NCI-H2107 treated with DMSO at 0.1 percent for 48 hours (cell line): ENCODE measurements at regions not wholly inside any gene's neighbourhood (a gene's known extent, or its start where the extent isn't known, plus 50 kb on each side); places are given as distances from the start of the nearest gene placed in this dataset.
A peak's percentile ranks its signal among the peaks of the same experiment; 100 is the strongest.
"Not testable (repeated sequence)": the region's sequence is repeated elsewhere in the genome, so short reads cannot be mapped to it uniquely, and the experiment has no call there.

ENCODE experiments used
- DNase-seq: peaks from one replicate; lab custom pipeline; 2025; ENCODE audit not compliant: unreplicated experiment; lab: John Stamatoyannopoulos, UW

DNA sequence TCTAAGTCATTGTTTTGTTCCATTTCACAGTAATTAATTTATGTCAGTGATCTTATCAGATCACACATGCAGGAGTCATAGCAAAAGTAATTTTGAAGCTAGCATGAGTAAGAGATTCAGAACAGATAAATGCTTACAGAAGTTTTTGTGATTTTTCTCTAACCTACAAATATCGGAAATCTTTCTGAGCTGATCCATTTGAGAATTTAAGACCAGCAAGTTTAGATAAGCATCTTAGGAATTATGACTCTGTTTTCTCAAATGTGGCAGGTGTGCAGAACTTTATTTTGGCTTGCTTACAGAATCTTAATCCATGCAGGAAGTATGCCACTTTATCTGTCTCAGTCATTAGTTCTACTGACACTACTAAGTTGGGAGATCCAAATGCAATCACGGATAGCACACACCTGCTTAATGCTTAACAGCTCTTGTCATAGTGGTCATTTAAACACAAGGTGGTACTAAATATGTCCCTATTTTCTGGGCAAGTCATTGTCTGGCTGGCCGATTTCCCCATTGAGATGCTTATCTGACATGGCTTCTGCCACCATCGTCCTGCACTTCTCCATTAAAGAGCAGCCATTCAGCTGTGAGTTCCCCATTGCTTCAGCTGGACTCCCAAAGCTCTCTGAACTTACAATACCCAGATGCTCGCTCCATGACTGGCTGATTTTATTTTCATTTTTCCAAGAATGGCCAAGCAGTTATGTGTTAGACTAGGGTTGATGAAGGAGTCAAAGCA, 305.4 kb upstream of the NUDT12 start:
- DNase-seq = no peak

DNA sequence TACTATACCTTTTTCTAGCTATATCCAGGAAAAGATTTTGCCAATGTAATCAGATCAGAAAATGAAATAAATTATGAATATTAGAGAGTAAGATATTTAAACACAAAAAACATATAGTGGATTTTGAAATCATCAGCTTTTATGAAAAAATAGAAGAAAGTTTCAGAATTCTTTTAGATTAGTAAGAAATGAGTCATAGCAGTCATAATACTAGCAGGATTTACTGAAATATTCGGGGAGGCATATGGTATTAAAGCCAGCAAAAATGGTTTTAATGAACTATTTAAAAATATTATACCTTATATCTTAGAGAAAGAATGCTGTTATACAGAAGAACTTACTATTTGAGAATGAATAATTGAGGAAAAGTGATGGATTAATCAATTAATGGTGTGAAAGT, 303.6 kb upstream of the NUDT12 start:
- no peak for DNase-seq

GRCh38 chr5:103862398-103862797, 299.8 kb upstream of the NUDT12 start:
- DNase-seq = no peak

- DNase-seq = no peak
These were observed 297.7 kb upstream of the NUDT12 start for GRCh38 chr5:103860327-103860726.

DNA sequence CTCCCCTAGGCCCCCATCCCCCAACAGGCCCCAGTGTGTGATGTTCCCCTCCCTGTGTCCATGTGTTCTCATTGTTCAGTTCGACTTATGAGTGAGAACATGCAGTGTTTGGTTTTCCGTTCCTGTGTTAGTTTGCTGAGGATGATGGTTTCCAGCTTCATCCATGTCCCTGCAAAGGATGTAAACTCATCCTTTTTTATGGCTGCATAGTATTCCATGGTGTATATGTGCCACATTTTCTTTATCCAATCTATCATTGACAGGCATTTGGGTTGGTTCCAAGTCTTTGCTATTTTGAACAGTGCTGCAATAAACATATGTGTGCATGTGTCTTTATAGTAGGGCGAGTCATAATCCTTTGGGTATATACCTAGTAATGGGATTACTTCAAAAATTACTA, 295.8 kb upstream of the NUDT12 start:
- not testable (repeated sequence) for DNase-seq

DNA sequence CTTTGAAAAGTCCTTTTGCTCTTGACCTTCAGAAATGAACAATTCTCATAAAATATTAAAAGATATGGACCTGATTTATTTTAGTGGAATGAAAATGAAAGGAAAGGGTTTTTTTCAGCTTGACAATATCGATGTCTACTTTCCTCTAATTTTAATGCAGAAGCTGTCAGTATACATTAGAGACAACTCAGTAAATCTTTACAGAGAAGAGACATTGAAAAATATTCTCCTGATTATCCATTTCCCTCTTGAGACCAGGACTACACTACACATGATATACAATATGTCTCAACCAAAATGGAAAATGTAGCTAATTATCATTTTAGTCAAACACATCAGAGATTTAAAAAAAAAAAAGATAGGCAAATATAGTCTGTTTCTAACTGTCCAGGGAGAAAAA, 288.5 kb upstream of the NUDT12 start:
- no peak for DNase-seq

GRCh38 chr5:103849934-103850333, 287.3 kb upstream of the NUDT12 start:
- DNase-seq = no peak

DNA sequence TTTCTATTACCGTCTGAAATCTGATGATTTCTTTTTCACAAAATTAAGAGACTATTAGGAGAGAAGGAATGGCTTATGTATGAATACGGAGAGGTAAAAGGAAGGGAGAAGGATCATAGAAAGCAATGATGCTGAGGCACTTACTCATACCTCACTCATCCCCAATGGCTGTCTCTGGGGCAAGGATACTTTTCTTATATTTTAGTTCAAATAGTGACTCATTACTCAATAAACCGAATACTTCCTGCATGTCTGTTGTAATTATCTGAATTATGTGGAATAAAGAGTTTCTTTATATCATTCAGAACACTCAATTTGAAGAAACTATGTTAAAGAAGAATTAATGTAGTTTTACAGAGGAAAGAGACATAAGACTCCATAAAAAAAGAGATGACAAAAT, 284.5 kb upstream of the NUDT12 start:
- no peak for DNase-seq

DNA sequence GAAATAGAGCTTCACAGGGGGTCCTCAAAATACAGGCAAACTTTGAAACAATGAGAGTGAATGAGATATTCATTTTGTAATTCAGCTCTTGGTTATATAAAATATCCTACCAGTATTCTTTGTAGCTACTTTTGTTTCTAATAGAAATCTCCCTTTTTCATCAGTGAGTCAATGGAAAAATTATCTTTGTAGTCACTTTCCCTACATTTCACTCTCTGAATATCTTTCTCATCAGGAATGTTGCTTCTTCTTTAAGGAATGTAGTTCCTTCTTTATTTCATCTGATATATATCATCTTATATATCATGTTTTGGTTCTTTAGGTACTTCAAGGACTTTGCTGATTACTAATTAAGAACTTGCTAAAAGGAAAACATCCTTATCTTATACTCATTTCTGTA, 280.3 kb upstream of the NUDT12 start:
- no peak for DNase-seq

GRCh38 chr5:103840600-103840999, 278.0 kb upstream of the NUDT12 start:
- DNase-seq = no peak

- no peak for DNase-seq
These were observed 271.6 kb upstream of the NUDT12 start for GRCh38 chr5:103834216-103834615.

DNA sequence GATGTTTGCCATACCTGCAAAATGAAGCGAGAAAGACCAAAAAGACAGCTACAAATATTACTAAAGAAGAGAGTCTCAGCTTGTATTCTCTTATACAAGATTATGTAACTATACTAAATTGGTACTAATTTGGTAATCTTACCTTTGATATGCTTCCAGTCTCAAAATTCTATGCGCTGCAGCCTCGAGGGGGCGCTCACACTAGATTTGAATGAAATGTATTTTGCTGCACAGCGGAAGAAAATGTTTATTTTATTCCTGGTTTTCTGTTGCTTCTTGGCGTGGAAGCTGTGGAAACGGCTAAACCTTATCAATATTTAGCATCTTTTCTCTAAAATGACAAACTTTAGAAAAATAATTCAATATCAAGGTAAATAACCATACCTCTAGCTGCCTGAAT, 267.0 kb upstream of the NUDT12 start:
- no peak for DNase-seq

DNA sequence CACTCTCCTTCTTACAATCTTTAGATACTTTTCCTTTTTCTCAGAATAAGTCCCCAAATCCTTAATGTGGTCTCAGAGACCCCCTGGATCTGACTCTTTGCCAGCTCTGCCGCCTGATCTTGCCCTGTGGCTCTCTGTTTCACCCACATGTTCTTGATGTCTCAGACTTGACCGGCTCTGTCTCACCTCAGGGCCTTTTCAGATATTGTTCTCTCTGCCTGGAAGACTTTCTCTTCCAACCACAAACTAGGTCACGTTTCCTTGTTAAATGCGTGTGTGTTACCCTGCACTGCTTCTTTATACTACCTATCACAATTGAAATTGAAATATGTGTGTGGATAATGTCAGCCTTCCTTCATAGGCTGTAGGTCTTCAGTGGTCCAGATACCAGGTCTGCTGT, 265.4 kb upstream of the NUDT12 start:
- DNase-seq = no peak

DNA sequence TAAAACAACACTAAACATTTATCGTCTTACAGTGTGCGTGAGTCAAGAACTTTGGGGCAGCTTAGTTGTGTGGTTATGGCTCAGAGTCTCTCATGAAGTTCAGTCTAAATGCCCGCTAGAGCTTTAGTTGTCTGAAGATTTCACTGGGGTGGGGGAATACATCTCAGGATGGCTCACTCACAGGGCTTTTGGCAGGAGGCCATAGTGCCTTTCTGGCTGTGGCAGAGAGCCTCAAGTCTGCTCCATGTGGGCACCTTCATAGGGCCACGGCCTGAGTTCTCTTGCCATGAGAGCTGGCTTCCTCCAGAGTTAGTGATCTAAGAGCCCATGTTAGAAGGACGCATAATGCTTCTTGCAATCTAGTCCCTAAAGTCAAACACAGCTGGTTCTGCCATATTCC, 258.8 kb upstream of the NUDT12 start:
- no peak for DNase-seq

DNA sequence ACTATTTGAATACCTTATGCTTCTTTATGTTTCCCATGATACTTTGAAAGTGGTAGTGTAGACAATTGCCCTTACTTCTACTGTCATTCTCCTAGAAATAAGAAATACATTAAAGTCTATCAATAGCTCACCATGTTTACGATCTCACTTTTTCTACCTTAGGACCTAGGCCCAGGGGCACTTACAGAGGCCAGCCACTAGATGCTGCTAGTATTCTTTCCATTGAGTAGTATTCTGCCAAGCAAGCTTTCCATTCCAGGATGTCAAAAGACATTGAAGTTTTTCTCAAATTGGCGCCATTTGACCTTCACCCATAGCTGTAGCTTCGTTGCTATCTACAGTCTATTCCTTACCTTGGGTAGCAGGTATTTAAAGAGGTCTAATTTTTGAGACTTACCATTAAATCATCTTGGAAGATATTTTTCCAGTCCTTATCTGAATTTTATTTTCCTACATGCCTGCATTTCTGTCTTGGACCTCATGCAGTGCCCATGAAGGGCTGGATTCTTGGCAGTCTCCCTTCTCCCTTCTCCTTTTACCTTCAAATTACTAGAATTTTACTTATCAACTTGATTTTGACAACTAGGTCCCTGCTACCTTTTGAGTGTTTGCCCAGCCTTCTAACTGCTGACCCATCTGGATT, 246.0 kb upstream of the NUDT12 start:
- peak; percentile 79 for DNase-seq

DNA sequence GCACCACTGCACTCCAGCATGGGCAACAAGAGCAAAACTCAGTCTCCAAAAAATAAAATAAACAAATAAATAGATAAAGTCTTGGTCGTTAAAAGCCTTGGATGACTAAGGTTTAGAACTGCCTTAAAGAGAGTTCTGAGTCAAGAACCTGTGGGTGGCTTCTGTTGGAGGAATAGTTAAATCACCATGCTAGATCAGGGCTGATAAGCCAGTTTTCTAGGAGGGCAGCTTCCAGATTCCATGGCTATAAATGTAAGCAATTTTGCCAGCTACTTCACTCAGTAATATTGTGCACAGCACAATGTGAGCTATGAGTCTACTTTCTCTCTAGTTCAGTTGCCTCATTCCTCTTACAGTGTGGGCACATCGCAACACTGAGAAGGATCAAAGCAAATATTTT, 242.1 kb upstream of the NUDT12 start:
- no peak for DNase-seq

DNA sequence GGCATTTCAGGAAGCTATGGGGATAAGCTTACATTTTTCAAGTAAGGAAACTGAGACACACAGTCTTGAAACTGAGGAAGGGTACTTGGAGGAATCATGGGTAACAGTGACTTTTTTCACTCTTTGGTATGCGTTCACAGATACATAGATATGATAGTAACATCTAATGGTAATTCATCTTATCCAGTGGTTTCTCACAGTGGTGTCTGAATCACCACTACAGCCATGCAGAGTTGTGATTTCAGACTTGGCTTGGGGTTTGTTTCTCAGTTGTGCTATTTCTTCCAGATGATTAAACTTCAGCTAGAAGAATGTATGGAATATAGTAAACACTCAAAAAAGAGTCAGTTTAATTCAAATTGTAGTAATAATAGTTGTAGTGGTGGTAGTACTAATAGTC, 239.1 kb upstream of the NUDT12 start:
- no peak for DNase-seq

DNA sequence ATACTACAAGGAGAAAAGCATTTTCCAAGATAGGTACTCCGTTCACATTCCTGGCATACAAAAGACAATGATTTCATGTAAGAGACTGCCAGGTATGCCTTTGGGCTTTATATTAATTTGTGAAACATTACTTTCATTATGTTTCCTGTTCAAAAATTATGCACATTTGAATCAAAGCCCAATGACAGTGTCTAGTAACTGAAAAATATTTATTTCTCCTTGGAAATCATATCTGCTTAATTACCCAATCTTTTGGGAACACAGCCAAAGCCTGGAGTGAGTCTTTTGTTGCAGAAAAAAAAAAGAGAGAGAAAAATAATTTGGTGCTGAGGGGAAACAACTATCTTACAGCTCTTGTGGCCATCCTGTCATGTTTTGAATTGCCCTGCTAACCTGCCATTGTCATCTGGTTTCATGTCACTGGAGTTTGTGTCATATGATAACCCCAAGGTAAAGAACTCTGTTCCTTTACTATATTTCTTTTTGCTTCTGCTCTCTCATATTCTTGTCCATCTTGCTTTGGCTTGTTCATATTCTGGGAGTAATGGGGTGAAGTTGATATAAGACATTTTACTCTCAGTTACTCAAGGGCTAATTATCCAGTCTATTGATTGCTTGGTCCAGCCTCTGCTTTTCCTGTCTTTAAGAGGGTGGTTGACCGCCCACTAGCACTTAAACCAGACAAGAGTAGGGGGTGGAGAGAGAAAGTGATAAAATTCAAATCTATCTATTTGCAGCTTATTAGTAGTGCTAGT, 238.3 kb upstream of the NUDT12 start:
- peak; percentile 23 for DNase-seq

GRCh38 chr5:103793595-103794182, 231.1 kb upstream of the NUDT12 start:
- DNase-seq = no peak

GRCh38 chr5:103785569-103785968, 223.0 kb upstream of the NUDT12 start:
- DNase-seq = no peak

DNA sequence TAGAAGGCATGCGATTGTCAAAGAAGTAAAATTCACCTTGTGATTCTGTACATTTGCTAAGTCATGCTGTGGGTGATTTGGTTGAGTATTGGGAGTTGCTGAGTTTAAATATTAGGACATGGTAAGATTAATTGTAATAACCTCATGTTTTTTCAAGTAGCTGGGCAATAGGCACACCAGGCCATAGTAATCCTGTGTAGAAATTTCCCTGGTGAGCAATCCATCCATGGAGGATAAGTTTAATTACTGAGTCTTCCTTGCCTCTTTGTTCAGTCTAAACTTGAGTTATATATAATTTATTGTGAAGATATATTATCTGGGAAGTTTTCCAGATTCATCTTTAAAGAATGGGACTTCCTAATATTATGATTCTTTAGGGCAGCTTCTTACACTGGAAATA, 221.1 kb upstream of the NUDT12 start:
- DNase-seq = no peak

DNA sequence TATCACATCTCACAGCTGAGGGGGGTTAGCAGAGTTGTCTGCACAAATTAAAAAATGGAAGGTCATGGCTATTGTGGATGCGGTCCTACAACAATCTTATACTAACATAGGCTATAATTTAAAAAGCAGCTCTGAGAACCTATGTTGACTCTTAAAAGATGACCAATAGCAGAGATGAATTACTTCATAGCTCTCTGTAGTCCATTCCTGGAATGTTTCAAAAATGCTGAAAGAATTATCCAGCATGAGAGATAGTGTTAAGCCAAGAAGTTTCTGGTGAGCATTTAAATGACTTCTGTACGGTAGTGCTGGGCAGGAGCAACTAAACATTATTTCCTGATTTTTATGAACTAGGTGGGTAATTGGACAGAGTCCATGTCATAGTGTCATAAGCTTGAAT, 218.2 kb upstream of the NUDT12 start:
- DNase-seq = no peak
